ENCODE measurements at regions not wholly inside any gene's neighbourhood (a gene's known extent, or its start where the extent isn't known, plus 50 kb on each side); places are given as distances from the start of the nearest gene placed in this dataset.

- TF ChIP-seq CTCF (IDR thresholded peaks at IDR 0.05) (no peak), POLR2AphosphoS5 (IDR thresholded peaks at IDR 0.05) (no peak), POLR2A (IDR thresholded peaks at IDR 0.05) (no peak)
Observed at GRCh38 chr18:34492652-34493051, 217.4 kb upstream of the DTNA start.

Measured in breast epithelium (tissue), 3 donors.